Ishikawa (cell line): ENCODE measurements at regions not wholly inside any gene's neighbourhood (a gene's known extent, or its start where the extent isn't known, plus 50 kb on each side); places are given as distances from the start of the nearest gene placed in this dataset.

ENCODE experiments used
- CEBPB ChIP-seq: IDR thresholded peaks from 2 replicates; pipeline ENCODE4 v1.6.1; 2012
- CREB1 ChIP-seq: IDR thresholded peaks from 2 replicates; pipeline ENCODE4 v1.6.1; 2012; ENCODE audit warnings: low read depth
- EGR1 ChIP-seq: IDR thresholded peaks from 2 replicates; pipeline ENCODE4 v1.6.1; 2012
- EP300 ChIP-seq: IDR thresholded peaks from 2 replicates; pipeline ENCODE4 v1.6.1; 2012; ENCODE audit warnings: borderline replicate concordance
- FOXM1 ChIP-seq: IDR thresholded peaks from 2 replicates; pipeline ENCODE4 v1.6.1; 2012; ENCODE audit warnings: low read depth, borderline replicate concordance
- NFIC ChIP-seq: IDR thresholded peaks from 2 replicates; pipeline ENCODE4 v1.6.1; 2012
- RAD21 ChIP-seq: IDR thresholded peaks from 2 replicates; pipeline ENCODE4 v1.6.1; 2012; ENCODE audit warnings: low read depth
- TAF1 ChIP-seq: IDR thresholded peaks from 2 replicates; pipeline ENCODE4 v1.6.1; 2012; ENCODE audit warnings: low read depth, mild to moderate bottlenecking
- TCF12 ChIP-seq: IDR thresholded peaks from 2 replicates; pipeline ENCODE4 v1.6.1; 2012; ENCODE audit warnings: low read depth
- TEAD4 ChIP-seq: IDR thresholded peaks from 2 replicates; pipeline ENCODE4 v1.6.1; 2012
- YY1 ChIP-seq: IDR thresholded peaks from 2 replicates; pipeline ENCODE4 v1.6.1; 2012; ENCODE audit warnings: low read depth
- ZBTB7A ChIP-seq: IDR thresholded peaks from 2 replicates; pipeline ENCODE4 v1.6.1; 2012; ENCODE audit warnings: low read depth
- TF ChIP-seq, protein P1 (sequence below): IDR thresholded peaks from 2 replicates; pipeline ENCODE4 v1.6.1; 2012
- TF ChIP-seq, protein P2 (sequence below): IDR thresholded peaks from 2 replicates; pipeline ENCODE4 v1.6.1; 2012
- TF ChIP-seq, protein P3 (sequence below): IDR thresholded peaks from 2 replicates; pipeline ENCODE4 v1.6.1; 2012; ENCODE audit warnings: low read depth, mild to moderate bottlenecking

- TF ChIP-seq FOXM1 (no peak), TAF1 (no peak), ZBTB7A (no peak), RAD21 (no peak), TEAD4 (no peak), NFIC (no peak), TCF12 (no peak), EP300 (no peak), YY1 (no peak), CEBPB (no peak), EGR1 (no peak), CREB1 (no peak)
- TF ChIP-seq, protein P1, sequence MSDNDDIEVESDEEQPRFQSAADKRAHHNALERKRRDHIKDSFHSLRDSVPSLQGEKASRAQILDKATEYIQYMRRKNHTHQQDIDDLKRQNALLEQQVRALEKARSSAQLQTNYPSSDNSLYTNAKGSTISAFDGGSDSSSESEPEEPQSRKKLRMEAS: no peak
- TF ChIP-seq, protein P2, sequence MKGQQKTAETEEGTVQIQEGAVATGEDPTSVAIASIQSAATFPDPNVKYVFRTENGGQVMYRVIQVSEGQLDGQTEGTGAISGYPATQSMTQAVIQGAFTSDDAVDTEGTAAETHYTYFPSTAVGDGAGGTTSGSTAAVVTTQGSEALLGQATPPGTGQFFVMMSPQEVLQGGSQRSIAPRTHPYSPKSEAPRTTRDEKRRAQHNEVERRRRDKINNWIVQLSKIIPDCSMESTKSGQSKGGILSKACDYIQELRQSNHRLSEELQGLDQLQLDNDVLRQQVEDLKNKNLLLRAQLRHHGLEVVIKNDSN: no peak
- TF ChIP-seq, protein P3, sequence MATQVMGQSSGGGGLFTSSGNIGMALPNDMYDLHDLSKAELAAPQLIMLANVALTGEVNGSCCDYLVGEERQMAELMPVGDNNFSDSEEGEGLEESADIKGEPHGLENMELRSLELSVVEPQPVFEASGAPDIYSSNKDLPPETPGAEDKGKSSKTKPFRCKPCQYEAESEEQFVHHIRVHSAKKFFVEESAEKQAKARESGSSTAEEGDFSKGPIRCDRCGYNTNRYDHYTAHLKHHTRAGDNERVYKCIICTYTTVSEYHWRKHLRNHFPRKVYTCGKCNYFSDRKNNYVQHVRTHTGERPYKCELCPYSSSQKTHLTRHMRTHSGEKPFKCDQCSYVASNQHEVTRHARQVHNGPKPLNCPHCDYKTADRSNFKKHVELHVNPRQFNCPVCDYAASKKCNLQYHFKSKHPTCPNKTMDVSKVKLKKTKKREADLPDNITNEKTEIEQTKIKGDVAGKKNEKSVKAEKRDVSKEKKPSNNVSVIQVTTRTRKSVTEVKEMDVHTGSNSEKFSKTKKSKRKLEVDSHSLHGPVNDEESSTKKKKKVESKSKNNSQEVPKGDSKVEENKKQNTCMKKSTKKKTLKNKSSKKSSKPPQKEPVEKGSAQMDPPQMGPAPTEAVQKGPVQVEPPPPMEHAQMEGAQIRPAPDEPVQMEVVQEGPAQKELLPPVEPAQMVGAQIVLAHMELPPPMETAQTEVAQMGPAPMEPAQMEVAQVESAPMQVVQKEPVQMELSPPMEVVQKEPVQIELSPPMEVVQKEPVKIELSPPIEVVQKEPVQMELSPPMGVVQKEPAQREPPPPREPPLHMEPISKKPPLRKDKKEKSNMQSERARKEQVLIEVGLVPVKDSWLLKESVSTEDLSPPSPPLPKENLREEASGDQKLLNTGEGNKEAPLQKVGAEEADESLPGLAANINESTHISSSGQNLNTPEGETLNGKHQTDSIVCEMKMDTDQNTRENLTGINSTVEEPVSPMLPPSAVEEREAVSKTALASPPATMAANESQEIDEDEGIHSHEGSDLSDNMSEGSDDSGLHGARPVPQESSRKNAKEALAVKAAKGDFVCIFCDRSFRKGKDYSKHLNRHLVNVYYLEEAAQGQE: no peak
Measured at GRCh38 chr2:52859065-52859464, 908.5 kb upstream of the CHAC2 start.

- TF ChIP-seq, protein P3: no peak
- TF ChIP-seq EGR1 (no peak), NFIC (no peak), FOXM1 (no peak), ZBTB7A (no peak), TCF12 (no peak), RAD21 (no peak), CREB1 (no peak), EP300 (no peak), YY1 (no peak), CEBPB (no peak), TEAD4 (no peak), TAF1 (no peak)
- TF ChIP-seq, protein P1: no peak
Measured at GRCh38 chr2:52857722-52858121, 909.9 kb upstream of the CHAC2 start.

GRCh38 chr2:52852006-52852405 is 915.6 kb upstream of the CHAC2 start:
- TF ChIP-seq NFIC: no peak
- TF ChIP-seq CREB1: no peak
- TF ChIP-seq CEBPB: no peak

DNA sequence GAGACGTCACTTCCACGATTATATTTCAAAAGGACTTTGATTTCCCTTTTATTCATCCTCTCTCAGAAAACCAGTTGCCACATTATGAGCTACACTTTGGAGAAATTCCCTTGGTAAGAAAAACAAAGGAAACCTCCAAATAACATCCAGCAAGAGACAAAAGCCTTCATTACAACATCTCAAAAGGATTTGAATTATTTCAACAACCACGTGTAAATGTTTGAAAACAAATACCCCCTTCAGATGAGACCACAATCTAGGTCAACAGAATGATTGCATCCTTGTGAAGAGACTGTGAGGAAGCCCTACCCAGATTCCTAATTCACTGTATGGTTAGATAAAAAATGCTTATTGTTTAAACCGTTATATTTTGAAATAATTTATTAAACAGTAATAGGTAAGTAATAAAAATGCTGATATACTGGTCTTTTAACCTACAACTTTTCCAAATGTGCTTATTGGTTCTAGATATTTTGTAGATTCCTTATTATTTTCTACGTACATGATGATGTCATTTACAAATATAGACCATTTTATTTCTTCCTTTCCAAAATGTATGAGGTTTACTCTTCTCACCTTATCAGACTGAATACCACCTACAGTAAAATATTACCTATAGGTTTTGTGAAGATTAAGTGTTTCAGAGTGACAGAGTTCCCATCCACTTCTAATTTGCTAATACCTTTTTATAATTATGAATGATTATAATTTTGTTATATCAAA is 922.7 kb upstream of the CHAC2 start:
- TF ChIP-seq TEAD4 (no peak), NFIC (no peak), ZBTB7A (no peak), EP300 (no peak)

DNA sequence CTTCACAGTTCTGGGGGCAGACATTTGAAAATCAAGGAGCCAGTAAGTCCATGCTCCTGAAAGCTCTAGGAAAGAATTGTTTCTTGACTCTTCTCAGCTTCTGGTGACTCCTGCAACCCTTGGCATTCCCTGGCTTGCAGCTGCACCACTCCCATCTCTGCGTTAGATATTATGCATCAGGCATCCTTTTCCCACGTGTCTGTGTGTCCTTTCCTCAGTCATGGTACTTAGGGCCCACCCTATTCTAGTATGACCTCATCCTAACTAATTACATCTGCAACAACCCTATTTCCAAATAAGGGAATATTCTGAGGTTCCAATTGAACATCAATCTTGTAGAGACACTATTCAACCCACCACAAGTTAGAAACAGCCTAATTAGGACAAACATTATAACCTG is 931.7 kb upstream of the CHAC2 start:
- TF ChIP-seq NFIC: no peak
- TF ChIP-seq TCF12: no peak
- no peak for TF ChIP-seq YY1
- TF ChIP-seq EGR1: no peak
- TF ChIP-seq TEAD4: no peak
- no peak for TF ChIP-seq EP300

- TF ChIP-seq RAD21 (no peak), EGR1 (no peak), CREB1 (no peak), EP300 (no peak), TAF1 (no peak), YY1 (no peak), CEBPB (no peak), TEAD4 (no peak), TCF12 (no peak)
- TF ChIP-seq, protein P3: no peak
- TF ChIP-seq, protein P2: no peak
- TF ChIP-seq, protein P1: no peak
Measured at GRCh38 chr2:52831216-52831615, 936.4 kb upstream of the CHAC2 start.
